ENCODE measurements at regions not wholly inside any gene's neighbourhood (a gene's known extent, or its start where the extent isn't known, plus 50 kb on each side); places are given as distances from the start of the nearest gene placed in this dataset.

DNA sequence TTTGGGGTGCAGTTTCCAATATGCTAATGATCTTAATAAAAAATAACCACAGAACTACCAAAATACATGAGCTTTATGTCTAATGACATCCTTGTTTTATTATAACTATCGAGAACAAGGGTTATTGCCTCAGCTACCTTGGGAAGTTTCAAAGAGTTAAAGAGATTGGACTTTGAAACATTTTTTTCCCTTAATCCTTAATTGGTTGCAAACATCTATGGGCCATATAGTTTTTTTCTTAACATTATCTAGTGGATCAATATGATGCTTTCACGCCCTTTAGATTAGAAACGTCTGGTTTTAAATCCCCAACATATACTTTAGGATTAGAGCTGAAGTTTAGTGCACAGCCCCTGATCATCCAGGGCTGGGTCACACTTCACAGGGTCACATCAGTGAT is 219.2 kb upstream of the SGO1 start:
- no peak overlapping the region for H3K9ac ChIP-seq (ENCODE audit: low read length)
- H4K20me1 ChIP-seq (ENCODE audit: insufficient read depth, low read length) = no peaks in the 10 kb centered on the region
- H3K27ac ChIP-seq (ENCODE audit: low read length) = no peak overlapping the region
- no peaks in the 10 kb centered on the region for H3K9me2 ChIP-seq (replicated peaks; ENCODE audit: insufficient read depth, low read length)
- DNase-seq = no peak
- H3K4me2 ChIP-seq (ENCODE audit: low read depth, low read length) = no peak overlapping the region
- TF ChIP-seq EZH2 (optimal IDR thresholded peaks at IDR 0.05; ENCODE audit: low read depth, low read length) = no peak
- TF ChIP-seq, protein P1, sequence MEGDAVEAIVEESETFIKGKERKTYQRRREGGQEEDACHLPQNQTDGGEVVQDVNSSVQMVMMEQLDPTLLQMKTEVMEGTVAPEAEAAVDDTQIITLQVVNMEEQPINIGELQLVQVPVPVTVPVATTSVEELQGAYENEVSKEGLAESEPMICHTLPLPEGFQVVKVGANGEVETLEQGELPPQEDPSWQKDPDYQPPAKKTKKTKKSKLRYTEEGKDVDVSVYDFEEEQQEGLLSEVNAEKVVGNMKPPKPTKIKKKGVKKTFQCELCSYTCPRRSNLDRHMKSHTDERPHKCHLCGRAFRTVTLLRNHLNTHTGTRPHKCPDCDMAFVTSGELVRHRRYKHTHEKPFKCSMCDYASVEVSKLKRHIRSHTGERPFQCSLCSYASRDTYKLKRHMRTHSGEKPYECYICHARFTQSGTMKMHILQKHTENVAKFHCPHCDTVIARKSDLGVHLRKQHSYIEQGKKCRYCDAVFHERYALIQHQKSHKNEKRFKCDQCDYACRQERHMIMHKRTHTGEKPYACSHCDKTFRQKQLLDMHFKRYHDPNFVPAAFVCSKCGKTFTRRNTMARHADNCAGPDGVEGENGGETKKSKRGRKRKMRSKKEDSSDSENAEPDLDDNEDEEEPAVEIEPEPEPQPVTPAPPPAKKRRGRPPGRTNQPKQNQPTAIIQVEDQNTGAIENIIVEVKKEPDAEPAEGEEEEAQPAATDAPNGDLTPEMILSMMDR (IDR thresholded peaks at IDR 0.05; ENCODE audit: low read length) = no peak
- TF ChIP-seq EZH2phosphoT487 (IDR thresholded peaks at IDR 0.05; ENCODE audit: low read length) = no peak
- no peak overlapping the region for H2AFZ ChIP-seq (ENCODE audit: low read length)
- no peaks in the 10 kb centered on the region for H3K79me2 ChIP-seq (ENCODE audit: low read length)
- H3K36me3 ChIP-seq (replicated peaks; ENCODE audit: insufficient read depth, low read length) = no peaks in the 10 kb centered on the region
- H3K4me1 ChIP-seq (ENCODE audit: low read length) = no peaks in the 10 kb centered on the region
- H3K9me3 ChIP-seq (replicated peaks; ENCODE audit: insufficient read depth, low read length) = no peaks in the 10 kb centered on the region
- H3K27me3 ChIP-seq (replicated peaks; ENCODE audit: insufficient read depth, low read length) = no peaks in the 10 kb centered on the region
- no peak overlapping the region for H3K4me3 ChIP-seq (ENCODE audit: low read length)
- H3F3A ChIP-seq (ENCODE audit: insufficient read depth, low read length) = no peaks in the 10 kb centered on the region

DNA sequence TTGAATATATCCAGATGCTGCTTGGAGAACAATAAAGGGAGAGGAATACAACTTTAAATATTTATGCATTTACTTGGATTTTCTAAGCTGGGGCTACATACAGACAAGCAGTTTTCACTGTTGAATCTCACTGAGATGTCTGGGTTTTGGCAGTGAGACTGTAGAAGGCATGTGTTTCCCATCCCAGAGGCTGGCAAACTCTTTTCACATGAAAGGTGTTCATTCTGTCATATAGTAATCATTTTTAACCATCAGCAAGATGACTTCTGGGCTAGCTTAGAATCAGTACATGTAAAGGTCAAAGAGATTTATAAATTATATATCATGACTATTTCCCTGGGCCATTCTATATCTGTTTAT is 218.7 kb upstream of the SGO1 start:
- DNase-seq = no peak
- Histone ChIP-seq H3K4me1 (ENCODE audit: low read length) (no peaks in the 10 kb centered on the region), H3K9ac (ENCODE audit: low read length) (no peak overlapping the region), H3K27me3 (replicated peaks; ENCODE audit: insufficient read depth, low read length) (no peaks in the 10 kb centered on the region), H3K79me2 (ENCODE audit: low read length) (no peaks in the 10 kb centered on the region), H3K4me2 (ENCODE audit: low read depth, low read length) (no peak overlapping the region), H2AFZ (ENCODE audit: low read length) (no peak overlapping the region), H3K9me2 (replicated peaks; ENCODE audit: insufficient read depth, low read length) (no peaks in the 10 kb centered on the region), H3K36me3 (replicated peaks; ENCODE audit: insufficient read depth, low read length) (no peaks in the 10 kb centered on the region), H3F3A (ENCODE audit: insufficient read depth, low read length) (no peaks in the 10 kb centered on the region), H4K20me1 (ENCODE audit: insufficient read depth, low read length) (no peaks in the 10 kb centered on the region), H3K9me3 (replicated peaks; ENCODE audit: insufficient read depth, low read length) (no peaks in the 10 kb centered on the region), H3K4me3 (ENCODE audit: low read length) (no peak overlapping the region), H3K27ac (ENCODE audit: low read length) (no peak overlapping the region)
- TF ChIP-seq, protein P1 (IDR thresholded peaks at IDR 0.05; ENCODE audit: low read length) = no peak
- no peak for TF ChIP-seq EZH2 (optimal IDR thresholded peaks at IDR 0.05; ENCODE audit: low read depth, low read length)
- TF ChIP-seq EZH2phosphoT487 (IDR thresholded peaks at IDR 0.05; ENCODE audit: low read length) = no peak

DNA sequence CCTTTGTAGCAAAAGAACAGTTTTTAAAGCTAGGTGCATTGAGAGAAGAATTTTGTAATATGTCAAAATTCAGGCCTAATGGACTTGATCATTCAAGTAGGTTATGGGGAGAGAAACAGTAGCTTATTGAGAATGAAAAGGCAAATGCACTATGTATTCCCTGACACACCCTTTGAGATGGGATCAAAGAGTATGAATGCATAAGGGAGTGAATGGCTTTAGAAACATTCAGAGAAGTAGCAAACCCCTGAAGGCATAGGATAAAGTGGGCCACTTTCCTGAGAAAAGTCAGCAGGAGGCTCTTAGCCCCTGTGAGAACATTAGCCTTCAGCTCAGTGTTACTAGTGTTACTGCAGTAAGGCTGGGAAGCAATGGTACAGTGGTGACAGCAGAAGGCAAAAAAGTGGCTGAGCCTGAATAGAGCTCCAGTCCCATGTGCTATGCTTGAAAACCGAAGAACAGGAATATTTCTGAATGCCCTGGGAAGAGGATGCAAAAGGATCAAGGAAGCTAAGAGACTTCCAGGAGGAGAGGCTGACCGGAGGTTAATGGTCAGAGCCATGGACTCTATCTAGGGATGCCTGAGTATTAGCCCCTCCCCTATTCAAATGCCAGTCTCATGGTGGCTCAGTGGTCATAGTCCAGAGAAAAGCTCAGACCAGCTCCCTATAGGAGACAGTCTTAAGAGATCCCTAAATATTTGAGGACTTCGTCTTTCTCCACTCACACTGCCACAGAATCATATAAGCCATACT is 218.2 kb upstream of the SGO1 start:
- TF ChIP-seq, protein P1 (IDR thresholded peaks at IDR 0.05; ENCODE audit: low read length) = no peak
- no peak for TF ChIP-seq EZH2 (optimal IDR thresholded peaks at IDR 0.05; ENCODE audit: low read depth, low read length)
- TF ChIP-seq EZH2phosphoT487 (IDR thresholded peaks at IDR 0.05; ENCODE audit: low read length) = no peak

More for the DNA sequence above, 218.2 kb upstream of the SGO1 start:
- H3F3A ChIP-seq (ENCODE audit: insufficient read depth, low read length) = no peaks in the 10 kb centered on the region
- no peak for DNase-seq
- H3K36me3 ChIP-seq (replicated peaks; ENCODE audit: insufficient read depth, low read length) = no peaks in the 10 kb centered on the region
- no peaks in the 10 kb centered on the region for H3K79me2 ChIP-seq (ENCODE audit: low read length)
- H2AFZ ChIP-seq (ENCODE audit: low read length) = no peak overlapping the region
- no peaks in the 10 kb centered on the region for H3K4me1 ChIP-seq (ENCODE audit: low read length)
- no peak overlapping the region for H3K27ac ChIP-seq (ENCODE audit: low read length)
- H3K9me2 ChIP-seq (replicated peaks; ENCODE audit: insufficient read depth, low read length) = no peaks in the 10 kb centered on the region
- no peak overlapping the region for H3K4me3 ChIP-seq (ENCODE audit: low read length)
- no peak overlapping the region for H3K4me2 ChIP-seq (ENCODE audit: low read depth, low read length)
- no peaks in the 10 kb centered on the region for H3K9me3 ChIP-seq (replicated peaks; ENCODE audit: insufficient read depth, low read length)
- H3K9ac ChIP-seq (ENCODE audit: low read length) = no peak overlapping the region
- no peaks in the 10 kb centered on the region for H3K27me3 ChIP-seq (replicated peaks; ENCODE audit: insufficient read depth, low read length)
- H4K20me1 ChIP-seq (ENCODE audit: insufficient read depth, low read length) = no peaks in the 10 kb centered on the region
